Keratinocyte (primary cell): ENCODE measurements at regions not wholly inside any gene's neighbourhood (a gene's known extent, or its start where the extent isn't known, plus 50 kb on each side); places are given as distances from the start of the nearest gene placed in this dataset.

ENCODE experiments used
- DNase-seq: peaks from one replicate; pipeline ENCODE4 v3.0.0-alpha.2; 2011; ENCODE audit warnings: low read depth, missing footprints, low spot score
- FAIRE-seq: peaks from 2 replicates; lab custom pipeline; 2011; peaks lifted over from hg19 to GRCh38; lab: Jason Lieb, UNC
- H2AFZ ChIP-seq: 2 replicates; pipeline ENCODE4 v1.6.0; 2012; ENCODE audit warnings: low read length, control low read depth, inconsistent platforms; ENCODE audit not compliant: control insufficient read depth
- H3K27ac ChIP-seq: 2 replicates; pipeline ENCODE4 v1.5.1; 2011; ENCODE audit warnings: low read length; ENCODE audit not compliant: control insufficient read depth, insufficient read depth
- H3K27me3 ChIP-seq: 3 replicates; pipeline ENCODE4 v1.6.0; 2011; ENCODE audit warnings: low read length; ENCODE audit not compliant: control insufficient read depth, insufficient read depth; ENCODE audit errors: extremely low read depth
- H3K36me3 ChIP-seq, 2 experiments: 2 replicates in 1 of 2; 3 replicates in 1 of 2; pipeline ENCODE4 v1.5.1; 2011; ENCODE audit warnings: low read length in 2 of 2, mild to moderate bottlenecking in 1 of 2; ENCODE audit not compliant: control insufficient read depth in 2 of 2, insufficient read depth in 2 of 2; ENCODE audit errors: extremely low read depth in 1 of 2
- H3K4me1 ChIP-seq: 3 replicates; pipeline ENCODE4 v1.5.1; 2011; ENCODE audit warnings: low read length; ENCODE audit not compliant: control insufficient read depth, insufficient read depth; ENCODE audit errors: extremely low read depth
- H3K4me2 ChIP-seq: 3 replicates; pipeline ENCODE4 v1.6.0; 2011; ENCODE audit warnings: low read depth, low read length; ENCODE audit not compliant: control insufficient read depth, insufficient read depth; ENCODE audit errors: extremely low read depth
- H3K4me3 ChIP-seq, 3 experiments: fragments of 200-600 bp in 1 of 3; sonication (generic) in 1 of 3; 2 replicates in 2 of 3; 3 replicates in 1 of 3; pipeline ENCODE4 v1.5.1; 2011 to 2016; ENCODE audit warnings: low read length in 3 of 3, mild to moderate bottlenecking in 3 of 3, control low read depth in 2 of 3, inconsistent platforms in 1 of 3, low read depth in 1 of 3, mixed read lengths in 1 of 3, mixed run types in 1 of 3, moderate library complexity in 1 of 3; ENCODE audit not compliant: control insufficient read depth in 2 of 3, insufficient read depth in 2 of 3; ENCODE audit errors: extremely low read depth in 1 of 3
- H3K79me2 ChIP-seq: 2 replicates; pipeline ENCODE4 v1.6.0; 2012; ENCODE audit warnings: low read length; ENCODE audit not compliant: control insufficient read depth, insufficient read depth
- H3K9ac ChIP-seq: 3 replicates; pipeline ENCODE4 v1.6.0; 2011; ENCODE audit warnings: low read length; ENCODE audit not compliant: control insufficient read depth, insufficient read depth; ENCODE audit errors: extremely low read depth
- H3K9me1 ChIP-seq: 3 replicates; pipeline ENCODE4 v1.6.0; 2011; ENCODE audit warnings: low read length; ENCODE audit not compliant: control insufficient read depth, insufficient read depth; ENCODE audit errors: extremely low read depth
- H3K9me3 ChIP-seq: 2 replicates; pipeline ENCODE4 v1.5.1; 2012; ENCODE audit warnings: low read depth, low read length; ENCODE audit not compliant: control insufficient read depth
- H4K20me1 ChIP-seq: 3 replicates; pipeline ENCODE4 v1.6.0; 2011; ENCODE audit warnings: low read length; ENCODE audit not compliant: control insufficient read depth, insufficient read depth; ENCODE audit errors: extremely low read depth
- EZH2 ChIP-seq: IDR thresholded peaks from one replicate; pipeline ENCODE4 v1.6.1; 2012; ENCODE audit warnings: inconsistent platforms, mild to moderate bottlenecking, low read length, moderate library complexity
- dilution Hi-C: fragments of 300-500 bp; cut with MboI; formaldehyde crosslinking; loops from one replicate; pipeline ENCODE4 v1.7.0; 2020; ENCODE audit warnings: low sequenced_read_pairs; ENCODE audit not compliant: extremely low pct_ligation_motif_present
- TF ChIP-seq, protein P1 (sequence below), 3 experiments: IDR thresholded peaks in 1 of 3; conservative IDR thresholded peaks in 1 of 3; optimal IDR thresholded peaks in 1 of 3; 2 replicates in 2 of 3; 3 replicates in 1 of 3; pipeline versions ENCODE3 to v1.5.1; 2011; ENCODE audit warnings: low read length in 3 of 3, mild to moderate bottlenecking in 3 of 3, moderate library complexity in 2 of 3, control low read depth in 1 of 3, inconsistent platforms in 1 of 3; ENCODE audit not compliant: insufficient read depth in 2 of 3; ENCODE audit errors: extremely low read depth in 1 of 3

DNA sequence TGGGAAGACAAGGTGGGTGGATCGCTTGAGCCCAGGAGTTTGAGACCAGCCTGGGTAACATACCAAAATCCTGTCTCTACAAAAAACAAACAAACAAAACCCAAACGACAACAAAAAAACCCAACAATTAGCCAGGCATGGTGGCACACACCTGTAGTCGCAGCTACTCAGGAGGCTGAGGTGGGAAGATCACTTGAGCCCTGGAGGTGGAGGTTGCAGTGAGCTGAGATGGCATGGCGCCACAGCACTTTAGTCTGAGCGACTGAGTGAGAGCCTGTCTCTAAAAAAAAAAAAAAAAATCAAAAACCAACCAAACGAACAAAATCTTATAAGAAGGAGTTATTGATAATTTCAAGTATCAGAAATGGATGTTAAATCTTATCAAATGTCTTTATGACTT, 114.9 kb downstream of the CDH26 start:
- H3K27me3 ChIP-seq, result peaks cover 4% of the 10 kb centered on the region
- TF ChIP-seq, protein P1, sequence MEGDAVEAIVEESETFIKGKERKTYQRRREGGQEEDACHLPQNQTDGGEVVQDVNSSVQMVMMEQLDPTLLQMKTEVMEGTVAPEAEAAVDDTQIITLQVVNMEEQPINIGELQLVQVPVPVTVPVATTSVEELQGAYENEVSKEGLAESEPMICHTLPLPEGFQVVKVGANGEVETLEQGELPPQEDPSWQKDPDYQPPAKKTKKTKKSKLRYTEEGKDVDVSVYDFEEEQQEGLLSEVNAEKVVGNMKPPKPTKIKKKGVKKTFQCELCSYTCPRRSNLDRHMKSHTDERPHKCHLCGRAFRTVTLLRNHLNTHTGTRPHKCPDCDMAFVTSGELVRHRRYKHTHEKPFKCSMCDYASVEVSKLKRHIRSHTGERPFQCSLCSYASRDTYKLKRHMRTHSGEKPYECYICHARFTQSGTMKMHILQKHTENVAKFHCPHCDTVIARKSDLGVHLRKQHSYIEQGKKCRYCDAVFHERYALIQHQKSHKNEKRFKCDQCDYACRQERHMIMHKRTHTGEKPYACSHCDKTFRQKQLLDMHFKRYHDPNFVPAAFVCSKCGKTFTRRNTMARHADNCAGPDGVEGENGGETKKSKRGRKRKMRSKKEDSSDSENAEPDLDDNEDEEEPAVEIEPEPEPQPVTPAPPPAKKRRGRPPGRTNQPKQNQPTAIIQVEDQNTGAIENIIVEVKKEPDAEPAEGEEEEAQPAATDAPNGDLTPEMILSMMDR (optimal IDR thresholded peaks at IDR 0.05 in 1 of 3, IDR thresholded peaks at IDR 0.05 in 1 of 3, conservative IDR thresholded peaks at IDR 0.05 in 1 of 3; ENCODE audit: extremely low read depth in 1 of 3, insufficient read depth in 2 of 3, low read length in 3 of 3), result no peak
- dilution Hi-C loops, result no loop called here
- H3K4me2 ChIP-seq, result no peak overlapping the region
- no peak for DNase-seq
- H3K27ac ChIP-seq, result no peak overlapping the region
- H3K4me3 ChIP-seq, result no peak overlapping the region
- H4K20me1 ChIP-seq, result peaks cover 9% of the 10 kb centered on the region
- no peaks in the 10 kb centered on the region for H3K79me2 ChIP-seq
- no peaks in the 10 kb centered on the region for H3K9me1 ChIP-seq
- no peak for FAIRE-seq
- no peaks in the 10 kb centered on the region for H3K36me3 ChIP-seq
- H3K9me3 ChIP-seq, result no peaks in the 10 kb centered on the region
- H2AFZ ChIP-seq, result no peak overlapping the region
- no peak overlapping the region for H3K9ac ChIP-seq
- peaks cover 4% of the 10 kb centered on the region for H3K4me1 ChIP-seq

DNA sequence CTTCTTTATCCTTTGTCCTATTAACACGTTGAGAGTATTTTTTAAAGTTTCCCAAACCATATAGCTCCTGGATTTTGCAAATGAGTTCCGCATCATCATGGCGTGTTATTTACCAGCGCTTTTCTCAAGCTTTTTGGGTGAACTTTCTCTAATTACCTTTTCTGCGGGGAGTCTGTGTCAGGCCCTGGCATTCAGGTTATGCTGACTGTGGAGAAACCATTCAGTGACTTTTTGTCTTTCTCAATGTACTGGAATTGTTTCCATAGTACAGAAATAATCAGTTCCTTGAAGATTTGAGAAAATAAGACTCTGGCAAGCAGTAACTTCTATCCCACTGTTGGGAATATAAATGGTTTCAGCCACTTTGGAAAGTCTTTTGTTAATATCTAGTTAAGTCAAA, 115.3 kb downstream of the CDH26 start:
- Histone ChIP-seq H4K20me1 (peaks cover 12% of the 10 kb centered on the region), H3K9me3 (no peaks in the 10 kb centered on the region), H3K4me2 (no peak overlapping the region), H3K9ac (no peak overlapping the region), H3K79me2 (no peaks in the 10 kb centered on the region), H3K27ac (no peak overlapping the region), H3K4me1 (peaks cover 7% of the 10 kb centered on the region), H3K36me3 (no peaks in the 10 kb centered on the region), H3K27me3 (peaks cover 4% of the 10 kb centered on the region), H3K9me1 (no peaks in the 10 kb centered on the region), H2AFZ (no peak overlapping the region), H3K4me3 (no peak overlapping the region)
- DNase-seq (no peak), FAIRE-seq (no peak)
- TF ChIP-seq, protein P1 (optimal IDR thresholded peaks at IDR 0.05 in 1 of 3, IDR thresholded peaks at IDR 0.05 in 1 of 3, conservative IDR thresholded peaks at IDR 0.05 in 1 of 3; ENCODE audit: extremely low read depth in 1 of 3, insufficient read depth in 2 of 3, low read length in 3 of 3), result no peak
- no peak for TF ChIP-seq EZH2
- dilution Hi-C loops, result no loop called here
